GM10248 (cell line): ENCODE measurements at regions not wholly inside any gene's neighbourhood (a gene's known extent, or its start where the extent isn't known, plus 50 kb on each side); places are given as distances from the start of the nearest gene placed in this dataset.
"Not testable (repeated sequence)": the region's sequence is repeated elsewhere in the genome, so short reads cannot be mapped to it uniquely, and the experiment has no call there.

Experiments used
- CTCF ChIA-PET: fragments of 300-600 bp; sonication (Branson Sonifier 250); formaldehyde crosslinking; extraction: SDS; loops from one replicate; lab custom pipeline; 2021; ENCODE audit warnings: antibody characterized with exemption; lab: Yijun Ruan, JAX
- POLR2A ChIA-PET: fragments of 350-650 bp; sonication (Branson Sonifier 250); formaldehyde crosslinking; extraction: SDS; loops from one replicate; lab custom pipeline; 2020; ENCODE audit warnings: antibody characterized with exemption; lab: Yijun Ruan, JAX
- DNase-seq: peaks from one replicate; pipeline ENCODE4 v3.0.0; 2012; ENCODE audit errors: extremely low spot score
- CTCF ChIP-seq: IDR thresholded peaks from 2 replicates; pipeline ENCODE4 v1.5.1; 2012; ENCODE audit warnings: mild to moderate bottlenecking, low read depth; ENCODE audit errors: extremely low read depth, missing control alignments, control extremely low read depth

- ChIA-PET POLR2A (no interaction called here), CTCF (no interaction called here)
- DNase-seq: no peak
- TF ChIP-seq CTCF: no peak
Observed at GRCh38 chr5:58165152-58165551, 294.7 kb downstream of the PLK2 start.

- POLR2A ChIA-PET, DNase-seq: not testable (repeated sequence)
- CTCF ChIA-PET: interaction anchor here (3.1 kb wide), 1 partner anchor 12 kb away, joined by 7 read pairs; no protein-coding TSS in a partner anchor
Observed at GRCh38 chr5:58161889-58162288, 298.0 kb downstream of the PLK2 start.

- no peak for TF ChIP-seq CTCF
- no peak for DNase-seq
- ChIA-PET POLR2A (no interaction called here), CTCF (interaction anchor here (1.6 kb wide), 1 partner anchor 19 kb away, joined by 5 read pairs; no protein-coding TSS in a partner anchor)
Observed at GRCh38 chr5:58156973-58157701, 302.7 kb downstream of the PLK2 start.

- no peak for TF ChIP-seq CTCF
- DNase-seq: no peak
- ChIA-PET POLR2A (no interaction called here), CTCF (interaction anchor here (1.6 kb wide), 1 partner anchor 18 kb away, joined by 5 read pairs; no protein-coding TSS in a partner anchor)
Observed at GRCh38 chr5:58156361-58156760, 303.5 kb downstream of the PLK2 start.

GRCh38 chr5:58153255-58153654, 306.6 kb downstream of the PLK2 start:
- CTCF ChIA-PET: no interaction called here
- TF ChIP-seq CTCF: no peak
- POLR2A ChIA-PET: no interaction called here
- DNase-seq: no peak

GRCh38 chr5:58151414-58151813, 308.5 kb downstream of the PLK2 start:
- ChIA-PET POLR2A (no interaction called here), CTCF (no interaction called here)

GRCh38 chr5:58150926-58151325, 309.0 kb downstream of the PLK2 start:
- ChIA-PET CTCF (no interaction called here), POLR2A (no interaction called here)
- no peak for TF ChIP-seq CTCF
- DNase-seq: no peak

More at GRCh38 chr5:58151414-58151813, 308.5 kb downstream of the PLK2 start:
- TF ChIP-seq CTCF: no peak
- no peak for DNase-seq
